ENCODE measurements at regions not wholly inside any gene's neighbourhood (a gene's known extent, or its start where the extent isn't known, plus 50 kb on each side); places are given as distances from the start of the nearest gene placed in this dataset.

- 4 to 6% methylated on average over 5 of the region's 5 CpGs for WGBS, 2 experiments (ENCODE audit: low coverage in 1 of 2, low lambda C conversion rate in 2 of 2, missing lambda C conversion rate in 2 of 2)
- no peak for DNase-seq
- H3K9ac ChIP-seq = no peak overlapping the region
- H3K4me2 ChIP-seq (ENCODE audit: unreplicated experiment) = no peak overlapping the region
- in situ Hi-C loops (cut with MboI) = no loop called here
- no peaks in the 10 kb centered on the region for H3F3A ChIP-seq (ENCODE audit: insufficient read depth)
- H3K27me3 ChIP-seq (replicated peaks; ENCODE audit: insufficient read depth) = peaks cover 6% of the 10 kb centered on the region; the same call in 1 of the 2 replicates
- H4K20me1 ChIP-seq (ENCODE audit: insufficient read depth) = no peaks in the 10 kb centered on the region
- TF ChIP-seq EZH2 (IDR thresholded peaks at IDR 0.05; ENCODE audit: insufficient read depth, poor library complexity, severe bottlenecking) = no peak
- no peak for TF ChIP-seq EZH2phosphoT487 (IDR thresholded peaks at IDR 0.05; ENCODE audit: insufficient read depth, low read depth)
- peaks cover 4% of the 10 kb centered on the region; the same call in 1 of the 2 replicates for H3K4me1 ChIP-seq (ENCODE audit: insufficient read depth)
- no peaks in the 10 kb centered on the region for H3K9me2 ChIP-seq (ENCODE audit: insufficient read depth)
- H3K79me2 ChIP-seq (ENCODE audit: insufficient read depth) = no peaks in the 10 kb centered on the region
- no peaks in the 10 kb centered on the region for H3K9me3 ChIP-seq (ENCODE audit: low read depth)
- no peak overlapping the region for H3K4me3 ChIP-seq
- H3K36me3 ChIP-seq (ENCODE audit: low read depth) = no peaks in the 10 kb centered on the region
- H3K27ac ChIP-seq = no peak overlapping the region
- no peak overlapping the region for H2AFZ ChIP-seq
Observed at GRCh38 chr22:48088251-48088650, 1325.8 kb downstream of the TBC1D22A start.

- H3K9me2 ChIP-seq (ENCODE audit: insufficient read depth) = no peaks in the 10 kb centered on the region
- no peaks in the 10 kb centered on the region for H4K20me1 ChIP-seq (ENCODE audit: insufficient read depth)
- no peak overlapping the region for H3K4me2 ChIP-seq (ENCODE audit: unreplicated experiment)
- TF ChIP-seq EZH2 (IDR thresholded peaks at IDR 0.05; ENCODE audit: insufficient read depth, poor library complexity, severe bottlenecking) (no peak), EZH2phosphoT487 (IDR thresholded peaks at IDR 0.05; ENCODE audit: insufficient read depth, low read depth) (no peak)
- no peaks in the 10 kb centered on the region for H3K27me3 ChIP-seq (replicated peaks; ENCODE audit: insufficient read depth)
- H3F3A ChIP-seq (ENCODE audit: insufficient read depth) = no peaks in the 10 kb centered on the region
- H2AFZ ChIP-seq = no peak overlapping the region
- H3K9me3 ChIP-seq (ENCODE audit: low read depth) = no peaks in the 10 kb centered on the region
- 39 to 42% methylated on average over 8 of the region's 8 CpGs for WGBS, 2 experiments (ENCODE audit: low coverage in 1 of 2, low lambda C conversion rate in 2 of 2, missing lambda C conversion rate in 2 of 2)
- no peak overlapping the region for H3K9ac ChIP-seq
- in situ Hi-C loops (cut with MboI) = no loop called here
- peaks cover 4% of the 10 kb centered on the region; the same call in 1 of the 2 replicates for H3K4me1 ChIP-seq (ENCODE audit: insufficient read depth)
- H3K36me3 ChIP-seq (ENCODE audit: low read depth) = no peaks in the 10 kb centered on the region
- no peak for DNase-seq
- no peak overlapping the region for H3K4me3 ChIP-seq
- H3K79me2 ChIP-seq (ENCODE audit: insufficient read depth) = no peaks in the 10 kb centered on the region
- no peak overlapping the region for H3K27ac ChIP-seq
Observed at GRCh38 chr22:48085901-48086645, 1323.6 kb downstream of the TBC1D22A start.

GRCh38 chr22:48084729-48085050 is 1322.2 kb downstream of the TBC1D22A start:
- no peak overlapping the region for H3K4me3 ChIP-seq
- TF ChIP-seq EZH2phosphoT487 (IDR thresholded peaks at IDR 0.05; ENCODE audit: insufficient read depth, low read depth) (no peak), EZH2 (IDR thresholded peaks at IDR 0.05; ENCODE audit: insufficient read depth, poor library complexity, severe bottlenecking) (no peak)
- DNase-seq = no peak
- in situ Hi-C loops (cut with MboI) = no loop called here
- no peaks in the 10 kb centered on the region for H4K20me1 ChIP-seq (ENCODE audit: insufficient read depth)
- WGBS, 2 experiments (ENCODE audit: low coverage in 1 of 2, low lambda C conversion rate in 2 of 2, missing lambda C conversion rate in 2 of 2) = 54 to 60% methylated on average over 11 of the region's 11 CpGs
- no peaks in the 10 kb centered on the region for H3K9me3 ChIP-seq (ENCODE audit: low read depth)
- H3K9me2 ChIP-seq (ENCODE audit: insufficient read depth) = no peaks in the 10 kb centered on the region
- no peak overlapping the region for H3K9ac ChIP-seq
- H3K4me1 ChIP-seq (ENCODE audit: insufficient read depth) = peaks cover under 1% of the 10 kb centered on the region; the same call in 1 of the 2 replicates
- H3K27ac ChIP-seq = no peak overlapping the region
- H3K4me2 ChIP-seq (ENCODE audit: unreplicated experiment) = no peak overlapping the region
- H3F3A ChIP-seq (ENCODE audit: insufficient read depth) = no peaks in the 10 kb centered on the region
- H2AFZ ChIP-seq = no peak overlapping the region
- no peaks in the 10 kb centered on the region for H3K36me3 ChIP-seq (ENCODE audit: low read depth)
- H3K79me2 ChIP-seq (ENCODE audit: insufficient read depth) = no peaks in the 10 kb centered on the region
- no peaks in the 10 kb centered on the region for H3K27me3 ChIP-seq (replicated peaks; ENCODE audit: insufficient read depth)

- TF ChIP-seq EZH2 (IDR thresholded peaks at IDR 0.05; ENCODE audit: insufficient read depth, poor library complexity, severe bottlenecking) (no peak), EZH2phosphoT487 (IDR thresholded peaks at IDR 0.05; ENCODE audit: insufficient read depth, low read depth) (no peak)
- no peaks in the 10 kb centered on the region for H3K9me2 ChIP-seq (ENCODE audit: insufficient read depth)
- H3K4me3 ChIP-seq = no peak overlapping the region
- no peaks in the 10 kb centered on the region for H4K20me1 ChIP-seq (ENCODE audit: insufficient read depth)
- DNase-seq = no peak
- H3K9me3 ChIP-seq (ENCODE audit: low read depth) = no peaks in the 10 kb centered on the region
- no peak overlapping the region for H3K4me2 ChIP-seq (ENCODE audit: unreplicated experiment)
- no peaks in the 10 kb centered on the region for H3K27me3 ChIP-seq (replicated peaks; ENCODE audit: insufficient read depth)
- no peaks in the 10 kb centered on the region for H3F3A ChIP-seq (ENCODE audit: insufficient read depth)
- H3K9ac ChIP-seq = no peak overlapping the region
- H2AFZ ChIP-seq = no peak overlapping the region
- no peak overlapping the region for H3K27ac ChIP-seq
- no peaks in the 10 kb centered on the region for H3K79me2 ChIP-seq (ENCODE audit: insufficient read depth)
- in situ Hi-C loops (cut with MboI) = no loop called here
- no peaks in the 10 kb centered on the region for H3K36me3 ChIP-seq (ENCODE audit: low read depth)
- WGBS, 2 experiments (ENCODE audit: low coverage in 1 of 2, low lambda C conversion rate in 2 of 2, missing lambda C conversion rate in 2 of 2) = 47 to 56% methylated on average over 13 of the region's 13 CpGs
- H3K4me1 ChIP-seq (ENCODE audit: insufficient read depth) = no peaks in the 10 kb centered on the region
Observed at GRCh38 chr22:48084041-48084728, 1321.7 kb downstream of the TBC1D22A start.
